MCF 10A (cell line): ENCODE measurements at regions not wholly inside any gene's neighbourhood (a gene's known extent, or its start where the extent isn't known, plus 50 kb on each side); places are given as distances from the start of the nearest gene placed in this dataset.

Source experiments
- BruUV-seq: library from RNA; stranded (reverse); fragments of 400-500 nt; replicated peaks from 2 replicates; lab custom pipeline; 2021; lab: Mats Ljungman, UMichigan
- CTCF ChIA-PET: fragments of 300-600 bp; sonication (Branson Sonifier 250); formaldehyde crosslinking; extraction: SDS; loops from one replicate; lab custom pipeline; 2021; ENCODE audit warnings: antibody characterized with exemption, inconsistent platforms; lab: Yijun Ruan, JAX
- POLR2A ChIA-PET: fragments of 300-600, 350-650 bp; sonication (Branson Sonifier 250); formaldehyde crosslinking; extraction: SDS; loops from one replicate; lab custom pipeline; 2020; ENCODE audit warnings: antibody characterized with exemption, inconsistent platforms; lab: Yijun Ruan, JAX
- DNase-seq: peaks from one replicate; pipeline ENCODE4 v3.0.0-alpha.2; 2018; ENCODE audit not compliant: unreplicated experiment
- H3K27ac Mint-ChIP-seq: one replicate; pipeline ENCODE4 v1.8.0; 2022; ENCODE audit warnings: mild to moderate bottlenecking, low read depth, mixed read lengths; ENCODE audit not compliant: unreplicated experiment
- H3K27me3 Mint-ChIP-seq: one replicate; pipeline ENCODE4 v1.8.0; 2022; ENCODE audit warnings: mixed read lengths; ENCODE audit not compliant: insufficient read depth, unreplicated experiment
- H3K36me3 Mint-ChIP-seq: one replicate; pipeline ENCODE4 v1.8.0; 2022; ENCODE audit warnings: mild to moderate bottlenecking, moderate library complexity, mixed read lengths; ENCODE audit not compliant: insufficient read depth, unreplicated experiment
- H3K4me1 Mint-ChIP-seq: one replicate; pipeline ENCODE4 v1.8.0; 2022; ENCODE audit warnings: mixed read lengths; ENCODE audit not compliant: insufficient read depth, unreplicated experiment
- H3K4me3 Mint-ChIP-seq: one replicate; pipeline ENCODE4 v1.8.0; 2022; ENCODE audit warnings: mild to moderate bottlenecking, moderate library complexity, mixed read lengths; ENCODE audit not compliant: unreplicated experiment
- H3K9me3 Mint-ChIP-seq: one replicate; pipeline ENCODE4 v1.8.0; 2022; ENCODE audit warnings: mixed read lengths; ENCODE audit not compliant: unreplicated experiment
- CTCF ChIP-seq: fragments of 200-600 bp; IDR thresholded peaks from one replicate; pipeline ENCODE4 v1.8.0; 2022; ENCODE audit warnings: antibody characterized with exemption, mild to moderate bottlenecking; ENCODE audit not compliant: unreplicated experiment
- intact Hi-C: fragments of 100-400 bp; cut with micrococcal nuclease; formaldehyde crosslinking; loops from 2 replicates; pipeline ENCODE4 v1.14.1; 2022

DNA sequence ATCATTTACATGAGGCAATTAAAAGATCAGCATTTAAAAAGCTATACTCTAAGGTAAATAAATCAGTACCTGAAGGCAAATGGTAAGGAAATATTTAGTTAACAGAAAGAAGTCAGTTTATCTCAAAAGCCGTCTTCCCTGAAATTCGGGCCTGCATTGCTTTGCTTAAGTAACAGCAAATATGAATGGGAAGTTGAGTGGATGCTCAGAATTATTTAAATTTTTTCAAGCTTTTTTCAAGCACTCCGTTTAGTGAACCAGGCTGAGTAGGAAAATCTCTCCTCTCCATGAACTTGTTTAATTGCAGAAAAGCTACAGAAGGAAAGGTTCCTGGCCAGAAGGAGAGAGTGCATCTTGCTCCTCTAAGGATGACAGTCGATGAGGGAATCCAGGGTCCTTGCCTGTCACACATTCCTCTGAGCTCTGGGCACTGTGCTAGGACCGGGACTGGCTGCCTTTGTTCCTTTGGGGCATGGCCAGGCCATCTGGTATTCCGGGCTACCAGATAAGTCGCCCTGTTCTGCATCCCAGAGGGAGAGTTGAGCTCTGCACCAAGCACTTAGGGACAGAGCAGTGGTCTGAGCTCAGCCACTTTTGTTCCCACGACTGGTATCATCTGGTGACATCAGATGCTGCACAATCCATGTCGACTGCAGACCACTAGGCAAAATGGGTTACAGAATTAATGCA is 77.6 kb downstream of the RIN2 start:
- H3K27me3 Mint-ChIP-seq, result no peaks in the 10 kb centered on the region
- no peaks in the 10 kb centered on the region for H3K4me1 Mint-ChIP-seq
- CTCF ChIA-PET, result interaction anchor here (0.6 to 6.9 kb wide), 2 partner anchors 8 to 14 kb away, joined by 3 to 48 read pairs; no protein-coding TSS in a partner anchor
- no peaks in the 10 kb centered on the region for H3K9me3 Mint-ChIP-seq
- no peak overlapping the region for H3K27ac Mint-ChIP-seq
- intact Hi-C loops, result no loop called here
- no TSS peak for BruUV-seq
- no peak for TF ChIP-seq CTCF
- POLR2A ChIA-PET, result interaction anchor here (1.5 kb wide), 1 partner anchor 39 kb away, joined by 5 read pairs; no protein-coding TSS in a partner anchor
- H3K36me3 Mint-ChIP-seq, result no peaks in the 10 kb centered on the region
- no peak for DNase-seq
- no peak overlapping the region for H3K4me3 Mint-ChIP-seq

GRCh38 chr20:19838468-19838867 is 80.4 kb downstream of the RIN2 start:
- ChIA-PET POLR2A (interaction anchor here (0.8 to 0.9 kb wide), 2 partner anchors 10 to 139 kb away, joined by 3 to 4 read pairs; no protein-coding TSS in a partner anchor), CTCF (interaction anchor here (1.2 to 6.9 kb wide), 3 partner anchors 11 to 146 kb away, joined by 4 to 48 read pairs (median 9); no protein-coding TSS in a partner anchor)
- no peaks in the 10 kb centered on the region for H3K27me3 Mint-ChIP-seq
- intact Hi-C loops, result no loop called here
- H3K4me3 Mint-ChIP-seq, result no peak overlapping the region
- H3K36me3 Mint-ChIP-seq, result no peaks in the 10 kb centered on the region
- no peak overlapping the region for H3K27ac Mint-ChIP-seq
- H3K4me1 Mint-ChIP-seq, result no peaks in the 10 kb centered on the region
- peaks cover 7% of the 10 kb centered on the region for H3K9me3 Mint-ChIP-seq
- no TSS peak for BruUV-seq
- DNase-seq, result peak; percentile 17
- TF ChIP-seq CTCF, result no peak

GRCh38 chr20:19839053-19839452 is 81.0 kb downstream of the RIN2 start:
- no peak for TF ChIP-seq CTCF
- no TSS peak for BruUV-seq
- no peak overlapping the region for H3K4me3 Mint-ChIP-seq
- POLR2A ChIA-PET, result interaction anchor here (0.8 kb wide), 1 partner anchor 11 kb away, joined by 4 read pairs; no protein-coding TSS in a partner anchor
- intact Hi-C loops, result no loop called here
- H3K27me3 Mint-ChIP-seq, result no peaks in the 10 kb centered on the region
- no peak for DNase-seq
- peaks cover 7% of the 10 kb centered on the region for H3K9me3 Mint-ChIP-seq
- no peaks in the 10 kb centered on the region for H3K4me1 Mint-ChIP-seq
- CTCF ChIA-PET, result interaction anchor here (1.2 to 6.9 kb wide), 3 partner anchors 11 to 146 kb away, joined by 4 to 48 read pairs (median 9); no protein-coding TSS in a partner anchor
- H3K27ac Mint-ChIP-seq, result no peak overlapping the region
- no peaks in the 10 kb centered on the region for H3K36me3 Mint-ChIP-seq

DNA sequence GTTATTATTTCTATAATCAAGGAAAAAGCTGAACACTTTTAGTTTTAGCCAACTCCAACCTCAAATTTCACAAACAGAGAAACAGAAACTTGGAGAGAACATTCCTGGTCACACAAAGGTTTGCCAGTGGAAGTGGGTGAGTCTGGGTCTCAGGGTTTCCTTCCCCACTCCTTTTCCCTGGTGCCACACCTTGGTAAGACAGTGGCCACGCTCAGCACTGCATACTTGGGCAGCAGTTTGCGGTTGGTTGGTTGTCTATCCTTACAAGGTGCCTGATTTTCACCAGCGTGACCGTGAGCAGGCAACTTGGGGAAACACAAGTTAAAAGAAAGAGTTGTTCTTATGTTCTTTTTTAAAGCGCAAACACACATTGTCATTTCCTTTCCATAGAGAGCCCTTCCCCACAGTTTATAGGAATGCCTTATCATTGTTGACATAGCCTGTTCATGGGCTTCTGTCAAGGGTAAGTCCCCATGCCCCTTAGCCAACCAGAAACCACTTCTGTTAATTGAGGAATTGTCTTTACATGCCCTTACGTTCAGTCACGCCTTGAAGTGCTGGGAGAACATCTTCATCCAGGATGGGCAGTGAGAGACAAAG is 82.2 kb downstream of the RIN2 start:
- Mint-ChIP-seq H3K9me3 (peaks cover 15% of the 10 kb centered on the region), H3K27ac (no peak overlapping the region), H3K27me3 (no peaks in the 10 kb centered on the region), H3K36me3 (no peaks in the 10 kb centered on the region), H3K4me3 (no peak overlapping the region), H3K4me1 (no peaks in the 10 kb centered on the region)
- CTCF ChIA-PET, result interaction anchor here (0.5 to 6.9 kb wide), 3 partner anchors 9 to 23 kb away, joined by 3 to 48 read pairs (median 5); no protein-coding TSS in a partner anchor
- no TSS peak for BruUV-seq
- no peak for TF ChIP-seq CTCF
- POLR2A ChIA-PET, result no interaction called here
- intact Hi-C loops, result no loop called here
- no peak for DNase-seq
